GM19035 (cell line): ENCODE measurements at regions not wholly inside any gene's neighbourhood (a gene's known extent, or its start where the extent isn't known, plus 50 kb on each side); places are given as distances from the start of the nearest gene placed in this dataset.

Experiments used
- ATAC-seq: cut with Tn5 transposase; IDR thresholded peaks from one replicate; pipeline ENCODE4 v1.9.1; 2021; ENCODE audit not compliant: unreplicated experiment

GRCh38 chr6:12381587-12381986 is 91.4 kb downstream of the EDN1 start:
- no peak for ATAC-seq

GRCh38 chr6:12383448-12383847 is 93.3 kb downstream of the EDN1 start:
- peak; percentile 79 for ATAC-seq

GRCh38 chr6:12384357-12384912 is 94.3 kb downstream of the EDN1 start:
- ATAC-seq: no peak

- no peak for ATAC-seq
These were observed 95.2 kb downstream of the EDN1 start for GRCh38 chr6:12385316-12385715.

GRCh38 chr6:12386816-12387215 is 96.7 kb downstream of the EDN1 start:
- no peak for ATAC-seq

- ATAC-seq: no peak
These were observed 101.3 kb downstream of the EDN1 start for GRCh38 chr6:12391472-12391871.

GRCh38 chr6:12392490-12392889 is 102.3 kb downstream of the EDN1 start:
- ATAC-seq: no peak

- ATAC-seq: no peak
These were observed 102.9 kb downstream of the EDN1 start for GRCh38 chr6:12393100-12393499.

- ATAC-seq: no peak
These were observed 104.0 kb downstream of the EDN1 start for GRCh38 chr6:12394170-12394569.

GRCh38 chr6:12395898-12396297 is 105.7 kb downstream of the EDN1 start:
- ATAC-seq: no peak

GRCh38 chr6:12401200-12401599 is 111.0 kb downstream of the EDN1 start:
- no peak for ATAC-seq

- ATAC-seq: no peak
These were observed 113.2 kb downstream of the EDN1 start for GRCh38 chr6:12403201-12403826.

GRCh38 chr6:12403947-12404647 is 113.9 kb downstream of the EDN1 start:
- ATAC-seq: no peak

GRCh38 chr6:12404651-12405050 is 114.5 kb downstream of the EDN1 start:
- no peak for ATAC-seq

GRCh38 chr6:12408752-12409151 is 118.6 kb downstream of the EDN1 start:
- ATAC-seq: no peak

GRCh38 chr6:12410946-12411345 is 120.8 kb downstream of the EDN1 start:
- no peak for ATAC-seq

- ATAC-seq: no peak
These were observed 124.0 kb downstream of the EDN1 start for GRCh38 chr6:12414096-12414675.

- no peak for ATAC-seq
These were observed 125.9 kb downstream of the EDN1 start for GRCh38 chr6:12415980-12416598.

- ATAC-seq: no peak
These were observed 127.0 kb downstream of the EDN1 start for GRCh38 chr6:12417191-12417590.

- ATAC-seq: no peak
These were observed 128.8 kb downstream of the EDN1 start for GRCh38 chr6:12418946-12419345.

GRCh38 chr6:12419631-12420272 is 129.6 kb downstream of the EDN1 start:
- ATAC-seq: no peak
